Smooth muscle cell (in vitro differentiated cells): ENCODE measurements at regions not wholly inside any gene's neighbourhood (a gene's known extent, or its start where the extent isn't known, plus 50 kb on each side); places are given as distances from the start of the nearest gene placed in this dataset.

ENCODE experiments used
- DNase-seq: peaks from one replicate; lab custom pipeline; 2025; ENCODE audit not compliant: unreplicated experiment; lab: John Stamatoyannopoulos, UW
- H2AFZ ChIP-seq: fragments of 200-600 bp; sonication (generic); 2 replicates; pipeline ENCODE4 v1.6.0; 2016; ENCODE audit warnings: antibody characterized with exemption, low read depth, mild to moderate bottlenecking
- H3F3A ChIP-seq: fragments of 200-600 bp; sonication (generic); 2 replicates; pipeline ENCODE4 v1.6.0; 2017; ENCODE audit warnings: antibody characterized with exemption, low read depth
- H3K27ac ChIP-seq: fragments of 200-600 bp; sonication (generic); 2 replicates; pipeline ENCODE4 v1.5.1; 2016; ENCODE audit warnings: low read depth, mild to moderate bottlenecking
- H3K27me3 ChIP-seq: fragments of 200-600 bp; sonication (generic); 2 replicates; pipeline ENCODE4 v1.6.1; 2016; ENCODE audit warnings: low read depth, mild to moderate bottlenecking
- H3K36me3 ChIP-seq: fragments of 200-600 bp; sonication (generic); 2 replicates; pipeline ENCODE4 v1.5.1; 2016; ENCODE audit warnings: low read depth
- H3K4me1 ChIP-seq: fragments of 200-600 bp; sonication (generic); 2 replicates; pipeline ENCODE4 v1.5.1; 2016; ENCODE audit warnings: low read depth
- H3K4me2 ChIP-seq: fragments of 200-600 bp; sonication (generic); 2 replicates; pipeline ENCODE4 v1.6.0; 2016; ENCODE audit warnings: mild to moderate bottlenecking
- H3K4me3 ChIP-seq: fragments of 200-600 bp; sonication (generic); 2 replicates; pipeline ENCODE4 v1.5.1; 2016; ENCODE audit warnings: mild to moderate bottlenecking
- H3K79me2 ChIP-seq: fragments of 200-600 bp; sonication (generic); 2 replicates; pipeline ENCODE4 v1.6.0; 2016; ENCODE audit warnings: low read depth, mild to moderate bottlenecking
- H3K9ac ChIP-seq: fragments of 200-600 bp; sonication (generic); 2 replicates; pipeline ENCODE4 v1.6.0; 2016; ENCODE audit warnings: low read depth
- H3K9me3 ChIP-seq: fragments of 200-600 bp; sonication (generic); replicated peaks from 2 replicates; pipeline ENCODE4 v1.5.1; 2016; ENCODE audit warnings: low read depth
- H4K20me1 ChIP-seq: fragments of 200-600 bp; sonication (generic); 2 replicates; pipeline ENCODE4 v1.6.0; 2016; ENCODE audit warnings: low read depth
- CTCF ChIP-seq: fragments of 200-600 bp; sonication (generic); IDR thresholded peaks from 2 replicates; pipeline ENCODE4 v1.5.1; 2017; ENCODE audit warnings: borderline replicate concordance, mild to moderate bottlenecking, antibody characterized with exemption; ENCODE audit not compliant: insufficient read depth, poor library complexity, severe bottlenecking
- WGBS: methylation state at CpG from one replicate; pipeline ENCODE4 v1.1.7; 2016; ENCODE audit warnings: low lambda C conversion rate; 5-methylcytosine and 5-hydroxymethylcytosine counted together

- Histone ChIP-seq H3K4me2 (no peak overlapping the region), H3K9me3 (no peaks in the 10 kb centered on the region), H3K4me1 (no peaks in the 10 kb centered on the region), H4K20me1 (no peaks in the 10 kb centered on the region), H2AFZ (no peak overlapping the region), H3K27me3 (no peaks in the 10 kb centered on the region), H3K36me3 (no peaks in the 10 kb centered on the region), H3K9ac (no peak overlapping the region), H3K4me3 (no peak overlapping the region), H3K79me2 (no peaks in the 10 kb centered on the region), H3F3A (no peaks in the 10 kb centered on the region), H3K27ac (no peak overlapping the region)
- no peak for TF ChIP-seq CTCF
- DNase-seq = no peak
- WGBS = 95% methylated on average over 25 of the region's 26 CpGs
Observed at GRCh38 chr15:37490707-37491106, 390.4 kb upstream of the MEIS2 start.

GRCh38 chr15:37516621-37517020, 416.3 kb upstream of the MEIS2 start:
- no peaks in the 10 kb centered on the region for H4K20me1 ChIP-seq
- H3F3A ChIP-seq = no peaks in the 10 kb centered on the region
- no peaks in the 10 kb centered on the region for H3K9me3 ChIP-seq
- no peaks in the 10 kb centered on the region for H3K4me1 ChIP-seq
- H3K9ac ChIP-seq = no peak overlapping the region
- H2AFZ ChIP-seq = no peak overlapping the region
- H3K27ac ChIP-seq = no peak overlapping the region
- no peaks in the 10 kb centered on the region for H3K27me3 ChIP-seq
- H3K4me3 ChIP-seq = no peak overlapping the region
- H3K36me3 ChIP-seq = no peaks in the 10 kb centered on the region
- no peak for DNase-seq
- 67% methylated on average over 3 of the region's 3 CpGs for WGBS
- no peak overlapping the region for H3K4me2 ChIP-seq
- no peaks in the 10 kb centered on the region for H3K79me2 ChIP-seq
- no peak for TF ChIP-seq CTCF

- TF ChIP-seq CTCF = no peak
- WGBS = 87% methylated on average over 6 of the region's 6 CpGs
- no peaks in the 10 kb centered on the region for H4K20me1 ChIP-seq
Observed at GRCh38 chr15:37517191-37517895, 417.0 kb upstream of the MEIS2 start.

GRCh38 chr15:37518436-37518835, 416.0 kb upstream of the TMCO5A start:
- H2AFZ ChIP-seq = no peak overlapping the region
- H4K20me1 ChIP-seq = no peaks in the 10 kb centered on the region
- no peaks in the 10 kb centered on the region for H3K36me3 ChIP-seq
- no peak for TF ChIP-seq CTCF
- no peaks in the 10 kb centered on the region for H3K27me3 ChIP-seq
- H3K4me2 ChIP-seq = no peak overlapping the region
- no peak overlapping the region for H3K4me3 ChIP-seq
- H3K79me2 ChIP-seq = no peaks in the 10 kb centered on the region
- peaks cover 3% of the 10 kb centered on the region for H3K9me3 ChIP-seq
- no peak overlapping the region for H3K27ac ChIP-seq
- H3K4me1 ChIP-seq = no peaks in the 10 kb centered on the region
- H3K9ac ChIP-seq = no peak overlapping the region
- no peaks in the 10 kb centered on the region for H3F3A ChIP-seq
- DNase-seq = no peak
- WGBS = 100% methylated on average over 1 of the region's 1 CpG

More at GRCh38 chr15:37517191-37517895, 417.0 kb upstream of the MEIS2 start:
- Histone ChIP-seq H3F3A (no peaks in the 10 kb centered on the region), H3K9me3 (no peaks in the 10 kb centered on the region), H3K79me2 (no peaks in the 10 kb centered on the region), H3K27ac (no peak overlapping the region), H3K36me3 (no peaks in the 10 kb centered on the region), H3K4me1 (no peaks in the 10 kb centered on the region), H3K4me3 (no peak overlapping the region), H3K27me3 (no peaks in the 10 kb centered on the region), H3K9ac (no peak overlapping the region), H2AFZ (no peak overlapping the region), H3K4me2 (no peak overlapping the region)
- DNase-seq = no peak
